HL-60/S4 treated with retinoic acid at 250 ng/mL for 4 days and 3 days (cell line): ENCODE measurements at regions not wholly inside any gene's neighbourhood (a gene's known extent, or its start where the extent isn't known, plus 50 kb on each side); places are given as distances from the start of the nearest gene placed in this dataset.

Experiments
- in situ Hi-C: fragments of 300-500 bp; cut with MboI; formaldehyde crosslinking; loops from 2 replicates; pipeline ENCODE4 v1.7.0; 2022; ENCODE audit warnings: low sequenced_read_pairs

GRCh38 chr12:98048326-98048725, 467.1 kb upstream of the TMPO start:
- in situ Hi-C loops = no loop called here

DNA sequence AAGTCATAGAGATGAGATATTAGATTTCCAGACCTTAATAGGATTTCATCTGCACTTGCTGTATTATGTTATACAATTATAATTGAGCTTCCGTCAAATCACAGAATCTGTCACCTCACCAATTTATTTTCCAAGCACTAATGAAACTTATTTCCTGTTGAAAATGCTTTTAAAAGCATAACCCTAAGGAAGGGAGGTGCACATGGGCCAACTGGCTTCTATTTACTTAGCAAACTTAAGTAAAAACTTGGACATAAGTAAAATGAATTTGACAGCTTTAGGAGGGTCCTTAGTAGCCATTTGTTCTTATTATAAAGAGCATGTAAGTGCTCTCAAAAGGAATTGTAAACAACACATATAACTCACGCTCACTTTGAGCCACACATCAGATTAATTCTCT, 462.2 kb upstream of the TMPO start:
- in situ Hi-C loops = no loop called here

DNA sequence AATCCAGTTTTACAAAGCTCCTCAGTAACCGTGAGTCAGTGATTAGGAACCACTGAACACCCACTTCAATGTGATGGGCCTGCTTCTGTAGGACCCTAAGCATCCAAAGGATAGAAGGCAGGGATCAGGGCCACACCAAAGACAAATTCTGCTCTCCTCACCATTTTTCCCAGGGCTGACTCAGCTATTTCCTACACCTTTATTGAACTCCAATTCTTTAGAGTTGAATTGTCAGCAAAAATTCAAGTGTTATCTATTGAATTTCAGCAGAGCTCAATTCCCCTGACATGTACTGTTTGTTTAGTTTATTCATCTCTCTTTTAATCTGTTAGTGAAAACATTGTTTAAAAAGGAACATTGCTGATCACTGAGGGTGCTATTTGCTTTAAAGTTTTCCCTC, 457.7 kb upstream of the TMPO start:
- in situ Hi-C loops = no loop called here

DNA sequence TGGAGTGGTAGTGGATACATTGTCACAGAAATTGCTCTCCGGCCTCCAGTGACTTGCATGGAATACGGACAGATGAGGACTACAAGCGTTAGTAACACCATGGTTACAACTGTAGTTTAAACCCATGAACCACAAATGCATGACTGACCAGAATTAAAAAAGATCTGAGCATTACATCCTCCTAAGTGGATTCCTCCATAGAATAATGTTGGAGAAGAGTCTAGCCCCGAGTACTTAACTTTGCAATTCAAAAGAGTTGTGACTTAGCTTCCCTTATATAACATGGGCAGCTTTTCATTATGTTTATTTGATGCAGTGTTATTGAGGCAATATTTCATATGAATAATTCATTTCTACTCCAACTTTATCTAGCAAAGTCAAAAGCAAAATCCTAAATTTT, 457.2 kb upstream of the TMPO start:
- in situ Hi-C loops = no loop called here

- in situ Hi-C loops = no loop called here
Measured at GRCh38 chr12:98058838-98059237, 456.6 kb upstream of the TMPO start.

- in situ Hi-C loops = no loop called here
Measured at GRCh38 chr12:98059659-98060343, 455.6 kb upstream of the TMPO start.

GRCh38 chr12:98060411-98060810, 455.0 kb upstream of the TMPO start:
- in situ Hi-C loops = no loop called here

DNA sequence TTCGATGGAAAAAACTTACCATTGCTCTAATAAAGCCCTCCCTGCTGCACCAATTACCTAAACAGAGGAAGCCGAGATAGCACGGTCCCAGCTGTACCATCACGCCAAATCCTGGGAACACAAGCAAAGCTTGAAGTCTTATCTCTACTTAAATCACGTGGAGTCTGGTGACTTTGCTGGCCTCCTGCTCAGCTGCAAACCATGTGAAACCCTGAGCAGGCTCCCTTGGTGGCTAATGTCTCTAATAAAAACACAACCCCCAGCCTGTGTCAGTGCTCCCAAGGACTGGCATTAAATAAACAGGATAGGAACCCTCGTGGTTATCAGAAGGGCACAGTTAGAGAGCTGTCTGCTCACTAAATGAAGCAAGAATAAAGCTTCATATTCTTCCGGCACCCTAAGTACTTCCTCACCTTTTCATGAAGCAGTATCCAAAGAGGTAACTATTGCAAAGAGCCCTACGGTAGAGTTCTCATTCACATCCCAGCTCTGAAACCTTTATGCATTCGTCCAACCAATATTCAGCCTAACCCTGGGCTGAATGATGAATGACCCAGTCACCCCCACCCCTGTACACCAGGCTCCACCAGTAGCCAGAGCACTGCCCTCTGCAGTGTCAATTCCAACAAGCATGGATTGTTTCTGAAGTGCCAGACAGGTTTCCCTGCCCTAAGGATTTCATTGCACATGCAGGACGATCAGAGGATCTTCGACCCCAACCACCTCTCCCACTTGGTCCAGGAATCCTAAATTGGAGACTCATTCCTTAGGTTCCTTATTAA, 452.7 kb upstream of the TMPO start:
- in situ Hi-C loops = no loop called here

DNA sequence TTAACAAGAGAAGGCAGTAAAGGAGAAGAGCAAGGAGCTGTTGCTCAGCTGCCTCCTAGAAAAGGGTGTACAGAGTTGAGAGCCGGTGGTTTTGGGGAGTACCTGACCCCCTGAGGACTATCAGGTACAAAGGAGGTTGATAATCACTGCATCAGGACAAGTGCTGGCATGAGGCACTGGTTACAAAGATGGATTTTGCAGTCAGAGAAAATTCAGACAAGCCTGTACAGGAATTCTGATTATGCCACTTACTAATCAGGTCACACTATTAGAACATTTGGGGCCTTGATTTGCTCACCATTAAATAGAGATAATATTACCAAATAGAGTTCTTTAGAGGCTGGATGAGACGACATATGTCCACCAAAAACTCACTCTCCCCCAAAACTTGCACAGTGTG, 450.9 kb upstream of the TMPO start:
- in situ Hi-C loops = no loop called here

GRCh38 chr12:98067795-98068194, 447.6 kb upstream of the TMPO start:
- in situ Hi-C loops = no loop called here

DNA sequence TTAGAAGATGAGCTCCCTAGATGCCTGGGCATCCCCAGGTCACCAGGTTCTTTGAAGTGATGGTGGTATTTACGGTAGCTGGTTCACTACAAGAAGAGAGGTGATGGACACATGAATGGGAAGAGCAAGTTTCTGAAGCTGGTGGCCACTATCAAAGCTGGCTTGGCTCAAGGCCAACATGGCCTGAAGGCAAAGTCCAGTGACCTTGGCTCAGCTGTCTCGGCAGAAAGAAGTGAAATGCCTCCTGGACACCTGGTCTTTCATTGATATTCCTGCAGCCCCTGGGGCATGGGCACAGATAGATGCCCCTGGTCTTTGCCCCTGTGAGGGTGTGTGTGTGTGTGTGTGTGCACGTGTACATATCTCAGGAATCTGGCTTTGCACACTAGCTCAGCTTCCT, 441.8 kb upstream of the TMPO start:
- in situ Hi-C loops = no loop called here

- in situ Hi-C loops = no loop called here
Measured at GRCh38 chr12:98074286-98074685, 441.1 kb upstream of the TMPO start.

GRCh38 chr12:98084391-98084790, 431.0 kb upstream of the TMPO start:
- in situ Hi-C loops = no loop called here

GRCh38 chr12:98085046-98085755, 430.2 kb upstream of the TMPO start:
- in situ Hi-C loops = no loop called here

GRCh38 chr12:98090731-98091130, 424.7 kb upstream of the TMPO start:
- in situ Hi-C loops = no loop called here

DNA sequence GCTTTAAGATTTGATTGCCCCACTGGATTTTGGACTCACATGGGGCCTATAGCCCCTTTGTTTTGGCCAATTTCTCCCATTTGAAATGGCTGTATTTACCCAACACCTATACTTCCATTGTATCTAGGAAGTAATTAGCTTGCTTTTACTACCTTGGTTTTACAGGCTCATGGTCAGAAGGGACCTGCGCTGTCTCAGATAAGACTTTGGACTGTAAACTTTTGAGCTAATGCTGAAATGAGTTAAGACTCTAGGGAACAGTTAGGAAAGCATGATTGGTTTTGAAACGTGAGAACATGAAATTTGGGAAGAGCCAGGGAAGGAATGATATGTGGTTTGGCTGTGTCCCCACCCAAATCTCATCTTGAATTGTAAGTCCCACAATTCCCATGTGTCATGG, 419.0 kb upstream of the TMPO start:
- in situ Hi-C loops = no loop called here

- in situ Hi-C loops = no loop called here
Measured at GRCh38 chr12:98106031-98106683, 409.2 kb upstream of the TMPO start.

- in situ Hi-C loops = no loop called here
Measured at GRCh38 chr12:98109266-98109665, 406.1 kb upstream of the TMPO start.

- in situ Hi-C loops = no loop called here
Measured at GRCh38 chr12:98110536-98110935, 404.9 kb upstream of the TMPO start.

GRCh38 chr12:98113548-98113947, 401.8 kb upstream of the TMPO start:
- in situ Hi-C loops = no loop called here

- in situ Hi-C loops = no loop called here
Measured at GRCh38 chr12:98121963-98122362, 393.4 kb upstream of the TMPO start.
